ENCODE measurements at regions not wholly inside any gene's neighbourhood (a gene's known extent, or its start where the extent isn't known, plus 50 kb on each side); places are given as distances from the start of the nearest gene placed in this dataset.

- no peaks in the 10 kb centered on the region for H3K36me3 ChIP-seq (ENCODE audit: control insufficient read depth, insufficient read depth, low read length)
- intact Hi-C loops (cut with micrococcal nuclease) (loop anchor here (5.0 kb wide), 1 partner anchor 212 kb away; no protein-coding TSS in a partner anchor), dilution Hi-C loops (cut with HindIII; ENCODE audit: low sequenced_read_pairs, unreplicated experiment) (no loop called here), in situ Hi-C loops (cut with MboI; ENCODE audit: low sequenced_read_pairs) (no loop called here)
- no peak overlapping the region for H3K14ac ChIP-seq (replicated peaks; ENCODE audit: low read depth, low read length)
- H4K8ac ChIP-seq (ENCODE audit: low read depth in 2 of 2, low read length in 2 of 2), result no peak overlapping the region
- no peak overlapping the region for H3K4ac ChIP-seq (ENCODE audit: low read depth, low read length)
- no TSS peak for BruUV-seq (replicated peaks)
- H4K91ac ChIP-seq (ENCODE audit: insufficient read depth, low read depth, low read length), result no peak overlapping the region
- ChIA-PET POLR2A (ENCODE audit: unreplicated experiment) (no interaction called here), CTCF (interaction anchor here (0.8 kb wide), 1 partner anchor 420 kb away, joined by 3 read pairs; no protein-coding TSS in a partner anchor)
- no peak overlapping the region for H3K18ac ChIP-seq (ENCODE audit: low read depth, low read length)
- ATAC-seq (ENCODE audit: low read depth), result no peak
- no peak for TF ChIP-seq RCOR1 (IDR thresholded peaks at IDR 0.05; ENCODE audit: insufficient replicate concordance, low read length)
- no peak for TF ChIP-seq POLR2A (IDR thresholded peaks at IDR 0.05; ENCODE audit: low read depth, low read length)
- no peak for TF ChIP-seq MAZ (IDR thresholded peaks at IDR 0.05; ENCODE audit: borderline replicate concordance, low read depth, low read length)
- TF ChIP-seq CHD1 (IDR thresholded peaks at IDR 0.05; ENCODE audit: low read depth, low read length), result no peak
- no peak overlapping the region for H4K5ac ChIP-seq (ENCODE audit: low read depth, low read length)
- H4K20me1 ChIP-seq (ENCODE audit: insufficient read depth, low read length), result no peaks in the 10 kb centered on the region
- peaks cover 7% of the 10 kb centered on the region for H3K9me1 ChIP-seq (ENCODE audit: insufficient read depth, low read length)
- H2AFZ ChIP-seq (replicated peaks; ENCODE audit: low read length, poor library complexity), result no peak overlapping the region
- H2BK15ac ChIP-seq (ENCODE audit: low read depth, low read length), result no peak overlapping the region
- H3K27me3 ChIP-seq (ENCODE audit: control insufficient read depth, insufficient read depth, low read length), result no peaks in the 10 kb centered on the region
- H2BK20ac ChIP-seq (ENCODE audit: low read depth, low read length), result no peak overlapping the region
- no peak for DNase-seq
- H3K79me1 ChIP-seq (ENCODE audit: low read depth in 1 of 2, low read length in 2 of 2), result no peaks in the 10 kb centered on the region
- peaks cover 8% of the 10 kb centered on the region for H3K4me1 ChIP-seq (ENCODE audit: control insufficient read depth, insufficient read depth, low read length)
- H3K4me2 ChIP-seq (ENCODE audit: low read depth, low read length), result no peak overlapping the region
- no peak overlapping the region for H3K9ac ChIP-seq (ENCODE audit: low read depth, low read length)
- H2BK5ac ChIP-seq (ENCODE audit: low read depth, low read length, poor library complexity, severe bottlenecking), result no peak overlapping the region
- H2AK9ac ChIP-seq (replicated peaks; ENCODE audit: low read depth, low read length, poor library complexity), result no peak overlapping the region
- H3K23ac ChIP-seq (ENCODE audit: low read depth, low read length), result no peak overlapping the region
- H3K56ac ChIP-seq (ENCODE audit: extremely low read depth, insufficient read depth, low read length), result no peak overlapping the region
- no peak overlapping the region for H3K27ac ChIP-seq (ENCODE audit: insufficient read depth, low read length)
- no peak overlapping the region for H3K4me3 ChIP-seq (ENCODE audit: insufficient read depth, low read depth, low read length)
- no CpG with 5 or more reads among the region's 1 CpG for WGBS, 2 experiments (ENCODE audit: extremely low coverage in 2 of 2, insufficient read length in 1 of 2)
- H2AK5ac ChIP-seq (ENCODE audit: low read depth, low read length), result no peak overlapping the region
- H3K9me3 ChIP-seq (ENCODE audit: control insufficient read depth, insufficient read depth, low read length), result no peaks in the 10 kb centered on the region
- no peak overlapping the region for H2BK120ac ChIP-seq (ENCODE audit: low read depth, low read length)
These were observed 359.6 kb downstream of the MEIS1 start for GRCh38 chr2:66794551-66794950.

All from IMR-90 (cell line).